GM12874 (cell line): ENCODE measurements at regions not wholly inside any gene's neighbourhood (a gene's known extent, or its start where the extent isn't known, plus 50 kb on each side); places are given as distances from the start of the nearest gene placed in this dataset.

Experiments
- CTCF ChIP-seq: IDR thresholded peaks from 2 replicates; pipeline ENCODE4 v1.5.1; 2011; ENCODE audit warnings: low read depth, mild to moderate bottlenecking, control low read depth, low read length, moderate library complexity; ENCODE audit not compliant: insufficient read depth

DNA sequence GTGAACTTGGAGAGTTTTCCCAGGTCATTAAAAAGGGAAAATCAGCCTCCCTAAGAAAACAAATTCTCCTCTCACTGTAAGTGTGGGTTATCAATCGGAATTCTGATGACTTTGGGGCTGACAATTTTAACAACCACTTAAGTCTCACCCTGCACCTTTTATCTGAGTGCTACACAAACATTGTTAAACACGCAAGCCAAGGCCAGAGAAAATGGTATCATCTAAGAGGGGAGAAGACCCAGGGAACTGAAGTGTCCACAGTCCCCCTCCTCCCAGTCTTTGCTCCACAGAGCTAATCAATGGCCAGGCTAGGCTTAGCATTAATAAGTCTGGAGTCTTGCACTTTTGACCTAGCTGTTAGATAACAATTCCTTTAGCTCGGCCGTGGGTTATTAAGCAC is 51.7 kb upstream of the TBX5 start:
- no peak for TF ChIP-seq CTCF
